Right renal pelvis (tissue), 4 donors: ENCODE measurements at regions not wholly inside any gene's neighbourhood (a gene's known extent, or its start where the extent isn't known, plus 50 kb on each side); places are given as distances from the start of the nearest gene placed in this dataset.

ENCODE experiments used
- DNase-seq, 4 donors: peaks; one replicate each; pipeline ENCODE4 v3.0.0-alpha.2; 2013; ENCODE audit warnings: low read depth in 4 of 4, low spot score in 3 of 4, missing footprints in 1 of 4

GRCh38 chr18:44514106-44514505 is 166.6 kb upstream of the SETBP1 start:
- DNase-seq = no peak

DNA sequence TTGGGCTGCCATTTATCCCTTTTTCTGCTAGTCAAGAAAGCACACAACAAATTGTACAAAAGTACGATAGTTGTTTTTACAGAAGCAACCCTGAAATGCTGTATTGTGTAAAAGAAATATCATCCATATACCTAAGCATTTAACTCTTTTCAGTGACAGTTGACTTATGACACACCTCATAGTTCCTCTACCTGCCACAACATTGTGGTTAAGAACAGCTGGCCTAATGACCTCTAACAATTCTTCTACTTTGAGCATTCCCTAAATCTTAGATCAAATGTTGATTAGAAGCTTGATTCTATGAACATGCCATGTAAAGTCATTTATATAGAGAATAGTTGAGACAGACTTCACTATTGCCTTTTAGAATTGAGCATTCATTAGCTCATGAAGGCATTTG is 165.9 kb upstream of the SETBP1 start:
- DNase-seq = no peak

DNA sequence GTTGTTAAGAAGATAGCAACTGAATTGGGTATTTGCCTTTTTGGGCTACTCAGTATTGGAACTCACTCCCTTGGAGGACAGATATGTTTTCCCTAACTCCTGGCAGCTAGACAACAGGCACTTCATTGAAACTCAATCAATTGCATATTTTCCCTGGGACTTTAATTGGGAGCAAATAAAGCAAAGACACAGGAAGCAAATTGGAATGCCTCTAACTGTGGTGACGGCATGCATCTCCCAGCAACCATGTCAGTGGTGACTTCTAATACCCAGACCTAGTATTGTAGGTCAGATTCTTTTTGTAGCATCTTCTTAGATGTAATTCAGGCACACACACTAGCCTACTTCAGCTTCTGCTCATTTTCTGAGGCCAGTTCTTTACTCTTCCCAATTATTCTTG is 164.2 kb upstream of the SETBP1 start:
- no peak for DNase-seq

GRCh38 chr18:44517136-44517535 is 163.6 kb upstream of the SETBP1 start:
- no peak for DNase-seq

DNA sequence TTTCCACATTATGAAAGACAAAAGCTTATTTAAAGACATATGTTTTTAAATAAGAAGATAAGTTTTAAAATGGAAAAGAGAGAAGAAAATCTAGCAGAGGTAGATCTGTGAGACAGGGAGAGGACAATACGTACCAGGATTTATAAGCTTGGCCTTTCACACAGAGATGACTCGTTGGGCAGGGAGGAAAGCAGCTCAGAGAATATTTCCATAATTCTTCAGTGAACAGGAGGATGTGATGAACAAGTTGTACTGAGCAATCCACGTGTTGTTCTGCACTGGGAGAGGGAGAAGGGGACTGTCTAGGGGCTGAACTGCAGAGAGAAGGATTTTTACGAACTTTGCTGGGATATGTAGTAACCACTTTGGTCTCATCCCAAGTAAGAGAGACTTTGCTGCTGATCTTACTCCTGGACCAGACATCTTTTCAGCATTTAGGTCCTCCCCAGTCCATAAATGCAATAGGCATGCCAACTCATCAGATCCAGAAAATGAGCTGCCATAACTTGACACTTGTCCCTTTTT is 162.5 kb upstream of the SETBP1 start:
- no peak for DNase-seq

GRCh38 chr18:44518666-44519065 is 162.0 kb upstream of the SETBP1 start:
- no peak for DNase-seq

- DNase-seq = no peak
Measured at GRCh38 chr18:44520981-44521667, 159.6 kb upstream of the SETBP1 start.

DNA sequence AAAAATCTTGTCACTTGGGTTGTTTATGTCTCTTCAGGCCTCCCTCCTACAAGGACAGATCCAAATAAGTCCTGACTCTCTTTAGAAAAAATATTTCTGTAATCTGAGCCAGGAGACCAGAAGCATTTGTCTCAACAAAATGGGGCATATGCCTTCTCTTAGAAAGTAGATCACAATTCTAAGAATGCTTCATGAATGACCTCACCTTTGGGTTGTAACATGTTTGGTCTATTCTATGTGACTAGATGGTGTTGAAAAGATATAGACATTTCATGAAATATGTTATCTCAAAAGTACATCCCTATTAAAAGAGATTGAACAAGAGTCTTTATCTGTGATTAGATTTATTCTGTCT is 159.0 kb upstream of the SETBP1 start:
- DNase-seq = no peak

DNA sequence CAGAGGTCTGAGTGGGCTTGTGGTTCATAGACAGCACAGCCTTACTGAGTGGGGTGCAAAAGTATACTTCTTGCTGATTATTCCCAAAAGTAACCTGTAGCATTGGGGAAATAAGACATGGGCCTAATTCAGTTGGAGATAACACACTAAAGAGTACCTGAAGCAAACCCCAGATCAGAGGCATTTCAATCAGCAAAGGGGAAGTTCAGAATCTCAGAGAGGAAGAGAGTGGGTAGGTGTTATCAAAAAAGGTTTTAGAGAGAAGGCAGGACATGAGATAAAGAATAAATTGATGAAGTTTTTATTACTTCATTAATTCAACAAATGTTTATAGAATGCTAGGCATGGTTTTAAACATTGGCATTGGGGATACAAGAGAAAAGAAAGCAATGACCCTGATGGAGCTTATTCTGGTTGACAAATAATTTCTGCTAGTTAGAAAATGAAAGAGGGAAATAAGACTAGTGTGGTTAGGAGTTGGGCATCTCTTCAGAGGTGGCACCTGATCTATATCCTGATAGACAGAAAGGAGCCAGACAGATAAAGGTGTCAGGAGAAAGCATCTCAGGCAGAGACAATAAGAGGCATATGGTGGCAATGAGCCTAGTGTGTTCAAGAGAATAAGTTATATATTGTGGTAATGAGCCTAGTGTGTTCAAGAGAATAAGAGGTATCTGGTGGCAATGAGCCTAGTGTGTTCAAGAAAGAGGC is 153.8 kb upstream of the SETBP1 start:
- DNase-seq = no peak

DNA sequence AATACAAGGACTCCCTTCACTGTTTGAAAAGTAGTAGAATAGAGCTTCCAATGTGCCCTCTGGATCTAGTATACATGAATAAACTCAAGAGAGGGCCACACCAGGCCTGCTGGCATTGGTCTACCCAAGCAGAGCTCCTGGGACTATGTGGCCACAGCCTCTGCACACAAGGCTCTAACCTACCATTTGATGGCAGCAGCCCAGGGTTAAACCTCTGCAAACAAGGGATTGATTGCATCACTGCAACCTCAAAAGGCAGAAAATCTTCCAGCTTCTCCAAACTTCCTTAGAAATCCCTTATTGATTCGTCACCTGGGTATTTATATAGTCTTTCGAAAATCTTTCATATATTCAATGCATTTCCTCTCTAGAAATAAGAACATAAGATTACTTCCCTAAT is 147.6 kb upstream of the SETBP1 start:
- DNase-seq = no peak

- DNase-seq = no peak
Measured at GRCh38 chr18:44536046-44536445, 144.6 kb upstream of the SETBP1 start.

- DNase-seq = no peak
Measured at GRCh38 chr18:44536619-44537018, 144.1 kb upstream of the SETBP1 start.

DNA sequence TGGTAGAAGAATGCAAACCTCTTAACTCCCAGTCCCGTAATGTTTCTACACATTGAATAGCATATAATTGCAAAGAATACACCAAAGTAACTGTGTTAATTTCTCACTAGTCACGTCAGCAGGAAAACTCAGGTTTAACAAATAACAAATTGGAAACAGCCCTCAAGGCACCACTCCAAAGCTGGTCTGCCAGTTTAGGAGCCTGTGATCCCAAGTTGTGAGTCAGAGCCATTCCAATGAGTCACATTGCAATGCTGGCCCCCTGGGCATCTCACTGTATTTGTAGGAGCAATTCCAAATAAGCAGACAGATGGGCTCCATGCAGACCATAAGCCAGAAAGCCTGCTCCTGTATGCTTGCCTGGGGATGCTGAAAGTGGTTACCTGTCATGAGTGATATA is 143.2 kb upstream of the SETBP1 start:
- no peak for DNase-seq

DNA sequence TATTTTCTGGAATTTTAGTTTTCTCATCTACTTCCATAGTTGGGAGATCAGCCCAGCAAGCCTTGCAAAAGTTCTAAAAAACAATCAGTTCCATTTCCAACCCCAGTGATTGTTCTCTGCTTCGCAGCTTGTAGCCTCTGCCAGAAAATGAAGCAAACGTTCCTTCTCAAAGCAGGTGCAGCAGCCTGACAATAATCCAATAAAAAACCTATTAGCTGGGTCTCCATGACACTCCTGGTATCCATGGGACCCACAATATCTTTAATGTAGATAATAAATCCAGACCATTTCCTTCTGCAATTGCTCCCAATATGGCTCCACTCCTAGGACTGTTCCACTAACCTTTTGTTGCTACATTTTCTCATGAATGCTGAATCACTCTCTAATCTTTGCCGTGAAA is 140.8 kb upstream of the SETBP1 start:
- no peak for DNase-seq

GRCh38 chr18:44541159-44541558 is 139.5 kb upstream of the SETBP1 start:
- no peak for DNase-seq

DNA sequence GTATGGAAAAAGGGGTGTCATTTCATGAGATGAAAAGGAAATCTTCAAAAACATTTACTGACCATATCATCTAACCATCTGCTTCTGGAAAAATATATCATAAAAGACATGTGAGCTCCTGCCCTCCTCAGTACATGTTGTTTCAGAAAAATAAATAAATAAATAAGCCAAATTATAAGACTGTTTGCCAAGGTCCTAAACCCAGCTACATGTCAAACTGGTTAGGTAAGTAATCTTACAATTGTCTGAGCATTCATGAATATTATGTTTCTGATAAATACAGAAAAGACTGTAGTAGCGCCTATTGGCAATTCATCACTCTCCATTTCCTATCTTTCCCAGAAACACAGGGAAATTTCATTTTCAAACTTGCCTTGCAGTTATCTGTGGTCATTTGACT is 138.9 kb upstream of the SETBP1 start:
- no peak for DNase-seq

GRCh38 chr18:44543387-44543786 is 137.3 kb upstream of the SETBP1 start:
- DNase-seq = no peak

- no peak for DNase-seq
Measured at GRCh38 chr18:44545359-44545985, 135.2 kb upstream of the SETBP1 start.

GRCh38 chr18:44546954-44547353 is 133.7 kb upstream of the SETBP1 start:
- DNase-seq = no peak

GRCh38 chr18:44548291-44549221 is 132.1 kb upstream of the SETBP1 start:
- peak in 1 of 4 donors; percentile 10 for DNase-seq

DNA sequence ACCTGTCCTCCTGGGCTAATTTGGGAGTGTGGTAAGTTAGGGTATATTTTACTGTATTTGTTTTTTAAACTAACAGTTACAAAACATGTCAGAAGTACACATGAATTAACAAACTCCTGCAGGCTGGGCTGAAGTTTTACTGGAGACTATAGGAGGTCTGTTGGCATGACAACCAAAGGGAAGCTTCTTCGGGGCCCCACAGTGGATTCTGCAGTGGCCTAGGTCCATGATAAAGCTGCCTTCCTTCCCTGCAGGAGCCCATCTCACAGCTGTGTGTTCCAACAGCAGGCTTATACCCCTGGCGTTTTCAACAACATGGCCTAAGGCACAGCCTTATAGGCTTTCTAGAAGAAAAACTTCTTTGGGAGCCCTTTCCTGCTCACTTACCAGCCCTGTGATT is 128.0 kb upstream of the SETBP1 start:
- no peak for DNase-seq
